HUES6 (cell line): ENCODE measurements at regions not wholly inside any gene's neighbourhood (a gene's known extent, or its start where the extent isn't known, plus 50 kb on each side); places are given as distances from the start of the nearest gene placed in this dataset.
"Not testable (repeated sequence)": the region's sequence is repeated elsewhere in the genome, so short reads cannot be mapped to it uniquely, and the experiment has no call there.

Experiments used
- H3K27ac ChIP-seq: 2 replicates; pipeline ENCODE4 v1.7.0; 2013; ENCODE audit warnings: low read depth, mild to moderate bottlenecking, low read length, inconsistent platforms
- H3K27me3 ChIP-seq: 2 replicates; pipeline ENCODE4 v1.6.1; 2013; ENCODE audit warnings: low read length; ENCODE audit not compliant: control insufficient read depth, insufficient read depth
- H3K36me3 ChIP-seq: 2 replicates; pipeline ENCODE4 v1.6.1; 2013; ENCODE audit warnings: low read length; ENCODE audit not compliant: control insufficient read depth, insufficient read depth
- H3K4me1 ChIP-seq: 2 replicates; pipeline ENCODE4 v1.6.1; 2013; ENCODE audit warnings: low read length; ENCODE audit not compliant: control insufficient read depth, insufficient read depth
- H3K4me3 ChIP-seq: 2 replicates; pipeline ENCODE4 v1.5.1; 2013; ENCODE audit warnings: low read depth, low read length
- H3K9ac ChIP-seq: one replicate; pipeline ENCODE4 v1.6.1; 2013; ENCODE audit warnings: mild to moderate bottlenecking, low read length
- H3K9me3 ChIP-seq: 2 replicates; pipeline ENCODE4 v1.6.1; 2013; ENCODE audit warnings: low read depth, low read length; ENCODE audit not compliant: control insufficient read depth, insufficient read depth

GRCh38 chr2:53610260-53610659 is 157.3 kb upstream of the CHAC2 start:
- Histone ChIP-seq H3K9ac (no peak overlapping the region), H3K4me1 (no peaks in the 10 kb centered on the region), H3K4me3 (no peak overlapping the region), H3K27me3 (no peaks in the 10 kb centered on the region), H3K36me3 (no peaks in the 10 kb centered on the region), H3K27ac (no peak overlapping the region), H3K9me3 (no peaks in the 10 kb centered on the region)

- Histone ChIP-seq H3K27me3 (no peaks in the 10 kb centered on the region), H3K4me3 (no peak overlapping the region), H3K4me1 (no peaks in the 10 kb centered on the region), H3K9ac (no peak overlapping the region), H3K9me3 (no peaks in the 10 kb centered on the region), H3K36me3 (no peaks in the 10 kb centered on the region), H3K27ac (no peak overlapping the region)
Measured at GRCh38 chr2:53609551-53609950, 158.1 kb upstream of the CHAC2 start.

GRCh38 chr2:53608293-53608692 is 159.3 kb upstream of the CHAC2 start:
- Histone ChIP-seq H3K9ac (no peak overlapping the region), H3K36me3 (no peaks in the 10 kb centered on the region), H3K27me3 (no peaks in the 10 kb centered on the region), H3K4me3 (no peak overlapping the region), H3K9me3 (no peaks in the 10 kb centered on the region), H3K27ac (no peak overlapping the region), H3K4me1 (no peaks in the 10 kb centered on the region)

- Histone ChIP-seq H3K36me3 (no peaks in the 10 kb centered on the region), H3K9me3 (no peaks in the 10 kb centered on the region), H3K27me3 (no peaks in the 10 kb centered on the region), H3K9ac (no peak overlapping the region), H3K27ac (no peak overlapping the region), H3K4me1 (no peaks in the 10 kb centered on the region), H3K4me3 (no peak overlapping the region)
Measured at GRCh38 chr2:53600815-53601214, 166.8 kb upstream of the CHAC2 start.

- not testable (repeated sequence) for H3K9me3 ChIP-seq, H3K4me1 ChIP-seq, H3K27me3 ChIP-seq, H3K36me3 ChIP-seq
- peak overlapping the region; percentile 73 for H3K4me3 ChIP-seq
- H3K27ac ChIP-seq: peak overlapping the region; percentile 84
- peak overlapping the region; percentile 87 for H3K9ac ChIP-seq
Measured at GRCh38 chr2:53586733-53587612, 180.6 kb upstream of the CHAC2 start.

GRCh38 chr2:53584986-53585385 is 182.6 kb upstream of the CHAC2 start:
- Histone ChIP-seq H3K9me3 (no peaks in the 10 kb centered on the region), H3K4me1 (peaks cover 6% of the 10 kb centered on the region), H3K9ac (no peak overlapping the region), H3K4me3 (no peak overlapping the region), H3K36me3 (no peaks in the 10 kb centered on the region), H3K27ac (no peak overlapping the region), H3K27me3 (no peaks in the 10 kb centered on the region)

- no peaks in the 10 kb centered on the region for H3K9me3 ChIP-seq
- H3K4me1 ChIP-seq: peaks cover 6% of the 10 kb centered on the region
- H3K27me3 ChIP-seq: no peaks in the 10 kb centered on the region
- H3K9ac ChIP-seq: no peak overlapping the region
- H3K36me3 ChIP-seq: no peaks in the 10 kb centered on the region
- no peak overlapping the region for H3K4me3 ChIP-seq
- no peak overlapping the region for H3K27ac ChIP-seq
Measured at GRCh38 chr2:53583583-53583982, 184.0 kb upstream of the CHAC2 start.

GRCh38 chr2:53582556-53582955 is 185.0 kb upstream of the CHAC2 start:
- no peaks in the 10 kb centered on the region for H3K9me3 ChIP-seq
- peaks cover 6% of the 10 kb centered on the region for H3K4me1 ChIP-seq
- H3K36me3 ChIP-seq: no peaks in the 10 kb centered on the region
- H3K4me3 ChIP-seq: no peak overlapping the region
- H3K9ac ChIP-seq: no peak overlapping the region
- H3K27ac ChIP-seq: no peak overlapping the region
- no peaks in the 10 kb centered on the region for H3K27me3 ChIP-seq

- Histone ChIP-seq H3K4me1 (0 out of 2 replicates have a peak, but pooled peaks cover 5% of the 10 kb centered on the region), H3K27me3 (no peaks in the 10 kb centered on the region), H3K36me3 (no peaks in the 10 kb centered on the region), H3K27ac (no peak overlapping the region), H3K9ac (no peak overlapping the region), H3K9me3 (no peaks in the 10 kb centered on the region), H3K4me3 (no peak overlapping the region)
Measured at GRCh38 chr2:53576166-53576565, 191.4 kb upstream of the CHAC2 start.

GRCh38 chr2:53575721-53576124 is 191.9 kb upstream of the CHAC2 start:
- Histone ChIP-seq H3K27me3 (no peaks in the 10 kb centered on the region), H3K36me3 (no peaks in the 10 kb centered on the region), H3K4me3 (no peak overlapping the region), H3K27ac (no peak overlapping the region), H3K9me3 (no peaks in the 10 kb centered on the region), H3K9ac (no peak overlapping the region), H3K4me1 (0 out of 2 replicates have a peak, but pooled peaks cover 5% of the 10 kb centered on the region)

- Histone ChIP-seq H3K27me3 (no peaks in the 10 kb centered on the region), H3K9ac (no peak overlapping the region), H3K9me3 (no peaks in the 10 kb centered on the region), H3K4me3 (no peak overlapping the region), H3K4me1 (0 out of 2 replicates have a peak, but pooled peaks cover 5% of the 10 kb centered on the region), H3K36me3 (no peaks in the 10 kb centered on the region), H3K27ac (no peak overlapping the region)
Measured at GRCh38 chr2:53572696-53573095, 194.9 kb upstream of the CHAC2 start.
